H1 (cell line): ENCODE measurements at regions not wholly inside any gene's neighbourhood (a gene's known extent, or its start where the extent isn't known, plus 50 kb on each side); places are given as distances from the start of the nearest gene placed in this dataset.

Experiments used
- CTCF ChIA-PET: fragments of 300-600 bp; sonication (Branson Sonifier 250); formaldehyde crosslinking; loops from one replicate; lab custom pipeline; 2021; ENCODE audit not compliant: partially characterized antibody; lab: Charles Lee
- POLR2A ChIA-PET: fragments of 300-600 bp; sonication (Branson Sonifier 250); formaldehyde crosslinking; loops from one replicate; lab custom pipeline; 2021; ENCODE audit warnings: inconsistent platforms; ENCODE audit not compliant: partially characterized antibody; lab: Charles Lee
- DNase-seq, 2 experiments: peaks; one replicate each; pipeline versions ENCODE4 v3.0.0 to v3.0.0-alpha.2; 2010 to 2022; ENCODE audit warnings: low spot score in 2 of 2, low read depth in 1 of 2, mixed read lengths in 1 of 2
- FAIRE-seq: peaks from 2 replicates; lab custom pipeline; 2011; peaks lifted over from hg19 to GRCh38; lab: Jason Lieb, UNC
- H2AFZ ChIP-seq: 2 replicates; pipeline ENCODE4 v1.8.1; 2012; ENCODE audit warnings: low read length, inconsistent platforms
- H2AK5ac ChIP-seq: 2 replicates; pipeline ENCODE4 v1.6.1; 2013; ENCODE audit warnings: low read depth, low read length
- H2BK120ac ChIP-seq: replicated peaks from 2 replicates; pipeline ENCODE3; 2013; ENCODE audit warnings: low read depth, low read length, inconsistent platforms
- H2BK12ac ChIP-seq: 2 replicates; pipeline ENCODE4 v1.6.1; 2013; ENCODE audit warnings: low read depth, low read length
- H2BK15ac ChIP-seq: 2 replicates; pipeline ENCODE4 v1.6.1; 2013; ENCODE audit warnings: low read length
- H2BK20ac ChIP-seq: 2 replicates; pipeline ENCODE4 v1.6.1; 2013; ENCODE audit warnings: low read length
- H2BK5ac ChIP-seq: 2 replicates; pipeline ENCODE4 v1.6.1; 2013; ENCODE audit warnings: low read depth, low read length
- H3K14ac ChIP-seq: 2 replicates; pipeline ENCODE4 v1.6.1; 2013; ENCODE audit warnings: inconsistent platforms; ENCODE audit not compliant: insufficient read length
- H3K18ac ChIP-seq: 2 replicates; pipeline ENCODE4 v1.6.1; 2013; ENCODE audit warnings: low read length; ENCODE audit errors: extremely low read depth
- H3K23ac ChIP-seq: 2 replicates; pipeline ENCODE4 v1.6.1; 2013; ENCODE audit warnings: inconsistent platforms; ENCODE audit not compliant: insufficient read length
- H3K23me2 ChIP-seq: 2 replicates; pipeline ENCODE4 v1.6.1; 2013; ENCODE audit warnings: low read depth, low read length
- H3K27ac ChIP-seq: 2 replicates; pipeline ENCODE4 v1.6.1; 2011; ENCODE audit warnings: low read depth, low read length, inconsistent platforms
- H3K27me3 ChIP-seq, 4 experiments: replicated peaks in 1 of 4; 1 replicate in 1 of 4; 2 replicates in 3 of 4; pipeline versions ENCODE4 v1.6.1 to v1.8.1; 2011 to 2013; ENCODE audit warnings: low read length in 3 of 4, mild to moderate bottlenecking in 3 of 4, inconsistent platforms in 2 of 4, mixed read lengths in 2 of 4, moderate library complexity in 1 of 4; ENCODE audit not compliant: control insufficient read depth in 3 of 4, insufficient read depth in 3 of 4; ENCODE audit errors: extremely low read depth in 1 of 4
- H3K36me3 ChIP-seq, 4 experiments: 2 replicates each; pipeline versions ENCODE4 v1.6.1 to v1.8.1; 2011 to 2013; ENCODE audit warnings: mild to moderate bottlenecking in 4 of 4, low read length in 3 of 4, moderate library complexity in 2 of 4, control low read depth in 1 of 4, inconsistent platforms in 1 of 4; ENCODE audit not compliant: insufficient read depth in 4 of 4, control insufficient read depth in 2 of 4
- H3K4ac ChIP-seq: replicated peaks from 2 replicates; pipeline ENCODE3; 2013; ENCODE audit warnings: low read length, low read depth, mixed read lengths, inconsistent platforms; ENCODE audit not compliant: insufficient read length
- H3K4me1 ChIP-seq, 4 experiments: replicated peaks in 1 of 4; 1 replicate in 1 of 4; 2 replicates in 3 of 4; pipeline versions ENCODE4 v1.6.1 to v1.8.1; 2011 to 2013; ENCODE audit warnings: low read length in 3 of 4, inconsistent platforms in 2 of 4, mixed read lengths in 1 of 4; ENCODE audit not compliant: insufficient read depth in 4 of 4, control insufficient read depth in 3 of 4
- H3K4me2 ChIP-seq, 2 experiments: 2 replicates each; pipeline versions ENCODE4 v1.6.1 to v1.8.1; 2011 to 2013; ENCODE audit warnings: low read depth in 2 of 2, low read length in 2 of 2, control low read depth in 1 of 2, inconsistent platforms in 1 of 2, mild to moderate bottlenecking in 1 of 2; ENCODE audit not compliant: insufficient read depth in 1 of 2
- H3K4me3 ChIP-seq, 4 experiments: fragments of 200-600, 300-600 bp in 1 of 4; sonication (generic), shearing (Covaris generic), sonication (Bioruptor Twin) in 1 of 4; 2 replicates each; pipeline versions ENCODE4 v1.5.1 to v1.8.1; 2011 to 2016; ENCODE audit warnings: low read length in 4 of 4, low read depth in 3 of 4, control low read depth in 2 of 4, inconsistent platforms in 2 of 4, mild to moderate bottlenecking in 2 of 4, mixed read lengths in 1 of 4, moderate library complexity in 1 of 4; ENCODE audit not compliant: insufficient read depth in 2 of 4; ENCODE audit errors: extremely low read depth in 1 of 4
- H3K56ac ChIP-seq: replicated peaks from 2 replicates; pipeline ENCODE3; 2013; ENCODE audit warnings: low read depth, mild to moderate bottlenecking, mixed read lengths, low read length, inconsistent platforms; ENCODE audit not compliant: insufficient read length
- H3K79me1 ChIP-seq: 2 replicates; pipeline ENCODE4 v1.6.1; 2013; ENCODE audit warnings: low read depth, low read length, control low read depth
- H3K79me2 ChIP-seq, 2 experiments: 2 replicates each; pipeline versions ENCODE4 v1.6.1 to v1.8.1; 2012 to 2013; ENCODE audit warnings: low read length in 2 of 2, mild to moderate bottlenecking in 2 of 2, inconsistent platforms in 1 of 2; ENCODE audit not compliant: insufficient read depth in 2 of 2, control insufficient read depth in 1 of 2
- H3K9ac ChIP-seq, 4 experiments: replicated peaks in 1 of 4; 1 replicate in 1 of 4; 2 replicates in 3 of 4; pipeline versions ENCODE4 v1.6.1 to v1.8.1; 2011 to 2013; ENCODE audit warnings: low read depth in 3 of 4, low read length in 3 of 4, control low read depth in 2 of 4, mild to moderate bottlenecking in 2 of 4, moderate library complexity in 2 of 4, inconsistent platforms in 1 of 4; ENCODE audit errors: extremely low read depth in 1 of 4
- H3K9me3 ChIP-seq, 2 experiments: 2 replicates each; pipeline versions ENCODE4 v1.6.1 to v1.8.1; 2012 to 2013; ENCODE audit warnings: mild to moderate bottlenecking in 2 of 2, moderate library complexity in 2 of 2, control low read depth in 1 of 2, inconsistent platforms in 1 of 2, low read depth in 1 of 2, low read length in 1 of 2, mixed read lengths in 1 of 2; ENCODE audit not compliant: insufficient read depth in 2 of 2
- H4K20me1 ChIP-seq, 2 experiments: replicated peaks in 1 of 2; 2 replicates each; pipeline versions ENCODE3 to v1.8.1; 2011 to 2013; ENCODE audit warnings: inconsistent platforms in 2 of 2, low read length in 2 of 2, mild to moderate bottlenecking in 1 of 2; ENCODE audit not compliant: insufficient read depth in 2 of 2, control insufficient read depth in 1 of 2
- H4K5ac ChIP-seq: 2 replicates; pipeline ENCODE4 v1.6.1; 2013; ENCODE audit warnings: low read length, low read depth, mixed read lengths, inconsistent platforms; ENCODE audit not compliant: insufficient read length
- H4K8ac ChIP-seq: 2 replicates; pipeline ENCODE4 v1.8.0; 2013; ENCODE audit warnings: mild to moderate bottlenecking, moderate library complexity, low read length, inconsistent platforms; ENCODE audit not compliant: insufficient read depth; ENCODE audit errors: extremely low read depth
- H4K91ac ChIP-seq: replicated peaks from 2 replicates; pipeline ENCODE3; 2013; ENCODE audit warnings: low read length, mixed read lengths, inconsistent platforms; ENCODE audit not compliant: insufficient read length
- CREB1 ChIP-seq: IDR thresholded peaks from 2 replicates; pipeline ENCODE4 v1.6.1; 2012; ENCODE audit warnings: inconsistent platforms
- JUND ChIP-seq: IDR thresholded peaks from 2 replicates; pipeline ENCODE4 v1.6.1; 2011; ENCODE audit warnings: mild to moderate bottlenecking, improper control_type of control experiment, low read length
- KDM4A ChIP-seq: IDR thresholded peaks from one replicate; pipeline ENCODE4 v1.7.1; 2012; ENCODE audit warnings: low read depth, mild to moderate bottlenecking, moderate library complexity, low read length, inconsistent platforms; ENCODE audit not compliant: severe bottlenecking
- MAFK ChIP-seq: IDR thresholded peaks from 2 replicates; pipeline ENCODE4 v1.6.1; 2012; ENCODE audit warnings: low read depth, mild to moderate bottlenecking, improper control_type of control experiment, low read length
- RBBP5 ChIP-seq: IDR thresholded peaks from 2 replicates; pipeline ENCODE4 v1.7.1; 2012; ENCODE audit warnings: low read depth, mild to moderate bottlenecking, inconsistent platforms, low read length, moderate library complexity, borderline replicate concordance
- RXRA ChIP-seq: IDR thresholded peaks from 2 replicates; pipeline ENCODE4 v1.6.1; 2011; ENCODE audit warnings: low read depth, mild to moderate bottlenecking, low read length, moderate library complexity; ENCODE audit not compliant: insufficient read depth
- SP2 ChIP-seq: IDR thresholded peaks from 2 replicates; pipeline ENCODE4 v1.6.1; 2012; ENCODE audit warnings: mild to moderate bottlenecking, low read length, inconsistent platforms
- TAF7 ChIP-seq: optimal IDR thresholded peaks from 2 replicates; pipeline ENCODE3; 2011; ENCODE audit warnings: low read depth, mild to moderate bottlenecking, inconsistent platforms, low read length, moderate library complexity, borderline replicate concordance
- WGBS, 2 experiments: shearing (Covaris generic) in 1 of 2; methylation state at CpG; one replicate each; pipeline versions ENCODE4 v1.1.6 to v1.1.7; 2013 to 2015; ENCODE audit warnings: low lambda C conversion rate in 2 of 2, mixed read lengths in 2 of 2, inconsistent platforms in 1 of 2, low coverage in 1 of 2, missing lambda C conversion rate in 1 of 2; ENCODE audit not compliant: insufficient replicate concordance in 2 of 2, insufficient coverage in 1 of 2, insufficient read length in 1 of 2; ENCODE audit errors: extremely low coverage in 1 of 2, missing lambda C conversion rate in 1 of 2; 5-methylcytosine and 5-hydroxymethylcytosine counted together
- TF ChIP-seq, protein P1 (sequence below): IDR thresholded peaks from 2 replicates; pipeline ENCODE4 v1.6.1; 2012; ENCODE audit warnings: inconsistent platforms

DNA sequence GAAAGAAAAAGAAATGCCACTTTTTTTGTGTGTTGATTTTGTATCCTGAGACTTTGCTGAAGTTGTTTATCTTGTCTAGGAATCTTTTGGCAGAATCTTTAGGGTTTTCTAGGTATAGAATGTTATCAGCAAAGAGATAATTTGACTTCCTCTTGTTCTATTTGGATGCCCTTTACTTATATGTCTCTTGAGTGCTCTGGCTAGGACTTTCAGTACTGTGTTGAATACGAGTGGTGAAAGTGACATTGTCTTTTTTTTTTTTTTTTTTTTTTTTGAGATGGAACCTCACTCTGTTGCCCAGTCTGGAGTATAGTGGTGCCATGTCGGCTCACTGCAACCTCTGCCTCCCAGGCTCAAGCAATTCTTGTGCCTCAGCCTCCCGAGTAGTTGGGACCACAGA lies 64.7 kb upstream of the NPHP3 start:
- Histone ChIP-seq H3K18ac (no peak overlapping the region), H3K4me3 (no peak overlapping the region), H2BK20ac (no peak overlapping the region), H2BK5ac (no peak overlapping the region), H2BK120ac (no peak overlapping the region), H3K27ac (no peak overlapping the region), H3K23ac (no peak overlapping the region), H4K5ac (no peak overlapping the region), H2AK5ac (no peak overlapping the region), H2AFZ (no peak overlapping the region), H3K23me2 (no peaks in the 10 kb centered on the region), H3K4ac (no peak overlapping the region), H3K14ac (no peak overlapping the region), H3K79me1 (no peaks in the 10 kb centered on the region), H3K27me3 (no peaks in the 10 kb centered on the region), H4K20me1 (no peaks in the 10 kb centered on the region), H4K91ac (no peak overlapping the region), H3K4me1 (peaks cover 0 to 6% (median 5%) of the 10 kb centered on the region in 4 experiments; a peak in 4 of 7 replicates), H2BK15ac (no peak overlapping the region), H3K4me2 (no peak overlapping the region), H4K8ac (no peak overlapping the region), H3K36me3 (no peaks in the 10 kb centered on the region), H3K9ac (no peak overlapping the region), H3K79me2 (no peaks in the 10 kb centered on the region), H3K56ac (no peak overlapping the region), H3K9me3 (no peaks in the 10 kb centered on the region), H2BK12ac (no peak overlapping the region)
- TF ChIP-seq TAF7 (no peak), RXRA (no peak), RBBP5 (no peak), MAFK (no peak), CREB1 (no peak), SP2 (no peak), JUND (no peak), KDM4A (no peak)
- TF ChIP-seq, protein P1, sequence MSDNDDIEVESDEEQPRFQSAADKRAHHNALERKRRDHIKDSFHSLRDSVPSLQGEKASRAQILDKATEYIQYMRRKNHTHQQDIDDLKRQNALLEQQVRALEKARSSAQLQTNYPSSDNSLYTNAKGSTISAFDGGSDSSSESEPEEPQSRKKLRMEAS: no peak
- ChIA-PET CTCF (interaction anchor here (1.2 kb wide), 1 partner anchor 598 kb away, joined by 4 read pairs; no protein-coding TSS in a partner anchor), POLR2A (no interaction called here)
- DNase-seq (no peak), FAIRE-seq (no peak)
- WGBS, 2 experiments: 93% methylated on average over 3 of the region's 3 CpGs; no CpG with 5 or more reads in 1 of the 2 experiments
